ENCODE measurements at regions not wholly inside any gene's neighbourhood (a gene's known extent, or its start where the extent isn't known, plus 50 kb on each side); places are given as distances from the start of the nearest gene placed in this dataset.

DNA sequence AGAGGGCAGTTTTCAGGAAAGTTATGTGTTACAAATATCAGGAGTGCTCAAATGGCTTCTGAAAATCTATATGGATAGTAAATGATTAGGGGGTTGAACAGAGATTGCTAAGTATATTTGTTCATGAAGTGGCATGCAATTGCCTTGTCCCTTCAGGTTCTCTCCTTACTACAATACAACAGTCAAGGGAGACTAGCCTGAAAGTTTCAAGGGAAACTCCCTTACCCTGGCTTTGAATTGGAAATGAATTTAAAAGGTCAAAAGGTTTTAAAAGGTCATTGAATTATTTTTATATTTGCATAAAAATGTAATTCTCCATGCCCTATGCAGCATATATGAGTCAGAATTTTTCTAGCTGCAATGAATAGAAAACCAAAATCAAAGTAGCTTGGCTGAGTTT, 253.1 kb upstream of the SYT1 start:
- DNase-seq = no peak

DNA sequence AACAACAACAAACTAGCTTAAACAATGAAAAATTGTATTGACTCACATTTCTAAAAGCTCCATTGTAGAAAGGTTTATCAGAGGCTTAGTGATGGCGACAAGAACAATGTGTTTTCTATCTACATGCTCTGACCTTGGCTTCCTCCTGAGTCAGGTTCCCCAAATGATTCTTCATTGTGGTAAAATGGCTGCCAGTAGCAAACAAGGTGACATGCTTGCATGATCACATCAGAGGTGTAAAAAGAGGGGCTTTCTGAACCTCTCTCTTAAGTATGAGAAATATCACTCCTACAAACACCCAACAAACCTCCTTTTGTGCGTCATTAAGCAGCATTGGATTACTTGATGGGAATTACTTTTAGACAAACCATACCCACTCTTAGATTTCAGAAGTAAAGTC, 252.4 kb upstream of the SYT1 start:
- no peak for DNase-seq

- no peak for DNase-seq
These were observed 246.9 kb upstream of the SYT1 start for GRCh38 chr12:78617683-78618082.

DNA sequence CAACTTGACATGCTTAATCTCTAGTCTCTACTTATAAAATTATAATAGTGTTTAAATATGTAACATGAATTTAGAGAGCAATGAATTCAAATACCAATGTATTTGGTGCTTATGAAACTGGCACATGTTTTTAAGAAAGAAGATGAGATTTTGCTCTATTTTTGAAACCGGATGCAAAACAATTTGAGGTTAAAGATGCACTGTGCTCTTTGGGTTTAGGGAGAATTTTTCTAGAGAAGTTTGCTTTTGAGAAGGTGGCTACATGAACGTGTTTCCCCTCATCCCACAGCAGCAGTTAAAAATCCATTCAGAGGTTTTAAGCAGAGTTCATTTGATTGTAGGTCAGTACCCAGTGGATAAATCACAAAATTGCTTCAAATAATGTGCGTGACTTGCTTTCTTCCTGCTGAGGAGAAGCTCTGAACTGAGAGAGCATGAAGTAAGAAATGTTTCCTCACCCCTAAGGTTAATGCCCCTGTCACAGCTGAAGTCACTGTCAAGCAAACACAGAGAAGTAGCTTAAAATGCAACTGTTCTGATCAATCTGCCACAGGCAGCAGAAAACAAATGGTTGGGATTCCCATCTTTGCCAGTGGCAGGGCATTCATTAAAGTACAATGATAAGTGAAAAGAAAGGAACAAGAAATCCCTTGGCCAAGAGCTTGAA, 241.9 kb upstream of the SYT1 start:
- DNase-seq = no peak

- no peak for DNase-seq
These were observed 236.0 kb upstream of the SYT1 start for GRCh38 chr12:78628491-78629100.

DNA sequence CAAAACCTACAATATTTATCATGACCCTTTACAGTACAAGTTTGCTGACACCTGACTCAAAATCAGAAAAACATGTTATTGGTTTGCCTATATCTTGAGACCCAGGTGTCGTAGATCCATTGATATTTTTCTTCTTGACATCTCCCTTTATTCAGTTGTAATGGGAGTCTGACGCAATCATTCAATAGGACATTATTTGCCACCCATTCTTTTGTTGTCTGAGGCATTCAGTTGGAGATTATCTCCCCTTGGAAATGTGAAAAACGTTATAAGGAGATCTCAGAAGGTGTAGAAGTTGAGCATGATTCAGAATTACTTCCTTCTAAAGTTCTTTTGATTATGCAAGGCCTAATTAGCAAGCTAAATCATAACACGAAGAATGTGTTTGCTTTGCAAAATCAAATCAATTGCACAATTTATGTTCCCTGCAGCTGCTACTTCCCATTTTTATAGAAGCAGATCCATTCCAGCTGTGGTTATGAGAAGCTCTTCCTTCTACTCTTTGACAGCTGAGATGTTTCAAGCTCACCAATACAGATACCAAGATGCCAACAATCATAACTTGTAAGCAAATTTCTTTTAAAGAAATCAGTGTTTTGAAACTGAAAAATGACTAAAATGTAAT, 228.2 kb upstream of the SYT1 start:
- DNase-seq = no peak

DNA sequence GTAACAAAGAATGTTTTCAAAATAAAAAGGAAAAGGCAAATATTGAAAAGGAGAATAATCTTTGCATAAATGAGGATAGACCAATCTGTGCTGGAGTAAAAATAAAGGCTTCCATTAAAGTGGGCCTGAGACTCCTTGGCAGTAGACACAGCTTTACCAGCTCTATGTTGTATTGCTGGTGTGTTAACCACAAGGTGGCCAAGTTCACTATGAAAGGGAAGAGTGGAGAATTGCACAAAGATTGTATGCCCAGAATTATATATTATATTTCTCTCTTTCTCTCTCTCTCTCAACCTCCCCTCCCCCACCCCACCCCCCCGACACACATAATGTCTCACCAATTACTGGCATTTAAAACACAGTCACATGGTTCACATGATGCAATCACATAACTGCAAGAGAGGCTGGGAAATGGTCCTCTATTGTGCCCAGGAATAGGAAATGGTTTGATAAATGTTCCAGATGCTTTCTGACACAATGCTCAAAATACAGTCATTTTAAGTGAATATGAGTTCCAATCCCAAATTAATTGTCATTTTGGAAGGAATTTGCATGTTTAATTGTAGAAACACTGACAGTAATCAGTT, 222.6 kb upstream of the SYT1 start:
- no peak for DNase-seq

DNA sequence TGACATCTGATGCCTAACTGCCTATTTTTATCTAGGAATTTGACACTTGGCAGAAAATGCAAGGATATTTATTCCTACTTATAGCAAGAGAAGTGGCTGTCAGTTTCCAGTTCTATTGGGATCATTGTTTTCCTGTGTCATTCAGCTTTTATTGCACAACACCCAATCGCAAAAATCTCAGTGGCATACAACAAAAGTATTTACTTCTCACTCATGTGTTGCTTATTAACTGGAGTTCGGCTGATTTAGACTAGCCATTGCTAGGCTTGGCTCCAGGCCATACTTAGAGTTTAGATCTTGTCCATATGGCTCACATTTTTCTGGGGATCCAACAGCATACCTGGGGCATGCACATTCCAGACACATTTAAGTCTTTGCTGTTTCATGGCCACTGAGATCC, 218.6 kb upstream of the SYT1 start:
- DNase-seq = no peak

DNA sequence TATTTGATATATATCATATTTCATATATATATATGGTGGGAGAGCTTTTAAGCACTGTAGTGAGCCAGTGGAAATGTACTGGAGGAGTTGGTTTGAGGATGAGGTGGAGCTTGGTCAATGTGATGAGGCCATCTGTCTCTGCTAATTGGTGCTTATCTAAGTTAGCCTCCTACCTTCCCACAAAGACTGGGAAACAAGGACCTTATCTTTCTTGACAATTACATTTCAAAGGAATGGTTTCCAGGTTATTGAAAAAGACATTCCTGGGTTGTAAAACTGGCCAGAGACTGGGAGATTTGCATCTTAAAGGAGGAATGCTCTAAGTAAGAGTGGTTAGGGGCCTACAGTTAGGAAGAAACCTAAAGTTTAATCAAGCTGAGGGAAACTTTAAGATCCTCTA, 212.8 kb upstream of the SYT1 start:
- no peak for DNase-seq

DNA sequence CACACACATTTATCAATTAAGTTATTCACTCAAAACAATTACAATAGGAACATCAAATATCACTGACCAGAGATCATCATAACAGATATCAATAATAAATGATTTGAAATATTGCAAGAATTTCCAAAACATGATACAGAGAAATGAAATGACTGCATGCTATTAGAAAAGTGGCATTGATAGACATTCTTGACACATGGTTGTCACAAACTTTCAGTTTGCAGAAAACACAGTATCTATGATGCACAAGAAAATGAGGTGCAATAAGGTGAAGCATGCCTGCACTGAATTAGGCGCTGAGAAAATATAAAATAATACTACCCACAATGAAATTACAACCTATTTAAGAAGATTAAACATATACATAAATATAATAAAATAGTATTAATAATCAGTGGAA, 198.0 kb upstream of the SYT1 start:
- no peak for DNase-seq

- DNase-seq = no peak
These were observed 193.3 kb upstream of the SYT1 start for GRCh38 chr12:78671295-78671694.

DNA sequence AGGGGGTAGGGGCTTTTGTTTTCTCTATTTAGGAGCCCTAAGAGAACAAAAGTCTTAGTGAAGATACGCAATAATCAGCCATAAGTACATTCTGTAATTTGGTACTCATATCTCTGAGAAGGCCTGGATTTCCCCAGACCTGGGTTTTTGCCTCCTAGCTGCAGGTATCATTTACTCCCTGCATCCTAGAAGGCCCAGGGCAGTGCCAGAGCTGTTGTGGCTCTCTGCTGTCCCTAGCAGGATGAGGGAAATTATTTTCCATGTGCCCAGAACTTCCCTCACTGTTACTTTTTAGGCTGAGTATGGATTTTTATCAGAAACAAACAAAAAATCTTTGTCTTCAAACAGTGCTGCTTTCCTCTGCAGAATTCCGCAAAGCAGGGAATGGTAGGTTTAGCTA, 192.5 kb upstream of the SYT1 start:
- DNase-seq = no peak

- no peak for DNase-seq
These were observed 190.1 kb upstream of the SYT1 start for GRCh38 chr12:78674311-78675090.

DNA sequence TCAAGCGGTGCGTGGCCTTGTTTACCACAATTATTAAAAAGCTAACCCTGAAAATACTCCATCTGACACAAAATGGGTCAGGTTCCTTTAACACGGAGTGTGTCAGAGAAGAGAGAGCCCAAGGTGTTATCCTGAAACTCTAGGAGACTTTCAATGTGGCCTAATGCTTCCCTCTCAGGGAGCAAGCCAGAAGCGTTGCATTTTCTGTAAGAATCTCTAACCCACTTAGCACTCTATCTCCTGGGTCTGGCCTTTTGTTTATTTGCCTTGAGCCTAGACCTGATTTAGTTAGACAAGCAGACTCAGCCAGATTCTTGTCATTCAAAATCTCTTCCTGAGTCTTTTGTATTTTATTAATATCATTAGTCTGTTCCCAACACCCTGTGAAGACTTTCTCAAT, 184.0 kb upstream of the SYT1 start:
- DNase-seq = no peak

- DNase-seq = no peak
These were observed 181.5 kb upstream of the SYT1 start for GRCh38 chr12:78683031-78683430.

DNA sequence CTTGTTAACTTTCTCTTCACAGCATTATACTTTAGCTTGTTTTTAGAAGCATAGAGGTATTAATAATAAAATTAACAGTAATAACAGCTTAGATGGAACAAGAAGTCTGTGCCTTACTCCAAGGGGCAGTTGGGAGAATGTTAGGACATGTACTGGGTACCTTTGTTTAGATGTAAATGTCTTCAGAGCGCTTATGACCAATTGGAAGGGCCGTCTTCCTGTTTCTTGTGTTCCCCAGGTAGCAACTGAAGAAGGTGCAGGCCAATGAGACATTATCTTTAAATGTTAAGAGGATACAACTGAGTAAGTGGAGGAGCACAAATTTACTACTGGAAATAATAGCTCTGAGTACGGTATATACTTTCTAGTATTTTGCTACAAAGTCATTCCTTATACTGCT, 180.9 kb upstream of the SYT1 start:
- DNase-seq = no peak

DNA sequence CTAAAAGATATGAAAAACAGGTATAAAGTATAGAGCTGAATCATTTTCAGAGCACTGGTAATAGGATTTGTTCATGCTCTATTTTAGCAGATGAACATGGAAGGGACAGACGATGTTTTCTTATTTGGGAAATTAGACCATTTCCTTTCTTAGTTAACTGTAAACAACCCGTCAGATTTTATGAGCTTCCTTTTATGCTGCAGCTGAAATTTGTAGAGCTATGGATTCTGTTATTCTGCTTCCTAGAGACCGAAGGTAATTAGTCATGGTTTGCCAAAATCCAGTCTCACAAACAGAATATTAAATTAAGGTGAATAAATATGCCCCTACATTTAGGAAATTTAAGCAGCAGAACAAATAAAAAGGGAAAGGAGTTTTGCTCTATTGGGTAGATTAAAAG, 180.2 kb upstream of the SYT1 start:
- DNase-seq = peak; percentile 38

DNA sequence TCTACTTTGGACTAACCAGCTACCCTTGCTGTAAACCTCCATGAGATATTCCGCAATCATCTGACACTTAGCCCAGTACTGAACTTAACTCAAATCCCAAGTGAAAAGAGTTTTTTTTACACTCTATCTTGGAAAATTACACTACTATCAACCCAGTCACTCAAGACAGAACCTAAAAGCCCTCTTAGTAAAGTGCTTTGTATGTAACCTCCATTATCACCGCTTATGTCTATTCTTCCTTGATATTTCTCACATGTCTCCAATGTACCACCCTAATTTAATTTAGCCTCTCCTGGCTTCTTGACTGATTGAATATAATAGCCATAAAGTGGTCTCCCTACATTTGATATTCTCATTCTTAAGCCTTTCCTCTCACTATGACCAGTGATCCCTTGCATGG, 168.8 kb upstream of the SYT1 start:
- no peak for DNase-seq

DNA sequence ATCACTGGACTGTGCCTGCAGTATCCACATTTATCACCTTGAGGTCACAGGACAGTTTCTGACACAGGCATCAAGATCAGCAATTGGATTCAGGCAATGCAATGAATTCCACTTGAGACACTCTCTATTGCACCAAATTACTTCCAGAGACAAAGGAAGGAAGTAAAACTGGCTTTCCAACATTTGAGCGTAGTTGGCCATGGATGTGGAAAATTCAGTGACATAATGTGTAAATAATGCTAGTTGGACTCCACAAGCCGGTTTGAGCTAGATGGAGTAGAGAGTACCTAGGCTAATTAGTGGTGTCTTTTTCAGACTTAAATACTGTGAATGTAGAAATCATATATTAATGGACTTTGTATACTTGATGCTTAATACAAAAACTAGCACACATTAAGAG, 168.3 kb upstream of the SYT1 start:
- peak; percentile 11 for DNase-seq

- DNase-seq = no peak
These were observed 166.7 kb upstream of the SYT1 start for GRCh38 chr12:78697817-78698415.

DNA sequence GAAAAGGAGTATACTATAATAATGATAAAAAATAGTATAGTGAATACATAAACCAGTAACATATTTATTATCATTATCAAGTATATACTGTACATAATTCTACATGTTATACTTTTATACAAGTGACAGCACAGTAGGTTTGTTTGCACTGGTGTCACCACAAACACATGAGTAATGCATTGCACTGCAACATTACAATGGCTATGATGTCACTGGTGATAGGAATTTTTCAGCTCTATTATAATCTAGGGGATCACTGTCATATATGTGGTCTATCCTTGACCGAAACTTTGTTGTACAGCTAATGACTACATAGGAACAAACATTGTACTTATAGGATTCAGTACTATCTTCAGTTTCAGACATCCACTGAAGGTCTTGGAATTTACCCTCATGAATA, 165.8 kb upstream of the SYT1 start:
- no peak for DNase-seq

- DNase-seq = no peak
These were observed 164.0 kb upstream of the SYT1 start for GRCh38 chr12:78700565-78700964.

Measured in NCI-H1105 treated with DMSO at 0.1 percent for 48 hours (cell line).